ENCODE measurements at regions not wholly inside any gene's neighbourhood (a gene's known extent, or its start where the extent isn't known, plus 50 kb on each side); places are given as distances from the start of the nearest gene placed in this dataset.

GRCh38 chr6:99137314-99137713, 189.6 kb upstream of the FBXL4 start:
- no peak for DNase-seq

- no peak for DNase-seq
These were observed 188.7 kb upstream of the FBXL4 start for GRCh38 chr6:99136488-99136887.

GRCh38 chr6:99132026-99132635, 184.4 kb upstream of the FBXL4 start:
- no peak for DNase-seq

DNA sequence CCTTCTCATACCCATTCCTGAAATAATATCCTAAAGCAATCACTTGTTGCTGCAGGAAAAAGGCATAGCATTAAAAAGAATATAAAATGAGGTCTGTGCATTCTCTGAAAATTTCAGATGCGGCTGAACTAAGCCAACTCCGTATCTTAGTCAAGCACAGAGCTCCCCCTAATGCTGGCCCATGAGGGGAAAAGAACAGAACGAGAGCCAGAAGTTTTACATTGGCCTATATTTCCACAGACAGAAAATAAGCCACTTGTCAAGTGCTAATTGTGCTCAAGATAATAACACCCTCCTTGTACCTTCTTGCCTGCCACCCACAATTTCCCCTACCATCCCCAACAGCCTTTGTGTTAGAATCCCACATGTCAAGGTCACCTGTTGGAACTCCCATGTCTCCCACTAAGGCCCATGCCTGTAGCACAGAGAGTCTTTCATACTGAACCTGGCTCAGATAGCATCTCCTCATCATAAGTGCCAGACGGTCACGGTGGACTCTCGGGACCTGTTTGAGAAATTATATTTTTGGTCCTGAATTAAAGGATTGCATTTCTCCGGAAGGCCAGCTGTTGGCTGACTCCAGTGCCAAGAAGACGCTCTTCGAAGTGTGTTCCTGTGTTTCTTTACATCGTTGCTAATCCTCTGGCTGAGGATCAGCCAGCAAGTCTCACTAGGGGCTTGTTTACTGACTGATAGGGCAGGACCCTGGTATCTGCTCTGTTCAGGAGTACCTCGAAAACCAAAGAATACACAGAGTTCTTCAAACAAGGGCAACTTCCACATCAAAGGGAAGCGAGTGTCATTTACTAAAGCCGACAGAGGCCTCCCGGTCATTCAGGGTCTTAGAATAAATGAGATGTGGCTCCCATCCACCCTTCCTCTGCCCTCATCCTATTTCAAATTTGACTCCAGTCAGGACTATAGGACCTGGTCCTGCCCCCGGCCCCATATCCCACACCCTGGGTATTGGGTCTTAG, 183.4 kb upstream of the FBXL4 start:
- no peak for DNase-seq

DNA sequence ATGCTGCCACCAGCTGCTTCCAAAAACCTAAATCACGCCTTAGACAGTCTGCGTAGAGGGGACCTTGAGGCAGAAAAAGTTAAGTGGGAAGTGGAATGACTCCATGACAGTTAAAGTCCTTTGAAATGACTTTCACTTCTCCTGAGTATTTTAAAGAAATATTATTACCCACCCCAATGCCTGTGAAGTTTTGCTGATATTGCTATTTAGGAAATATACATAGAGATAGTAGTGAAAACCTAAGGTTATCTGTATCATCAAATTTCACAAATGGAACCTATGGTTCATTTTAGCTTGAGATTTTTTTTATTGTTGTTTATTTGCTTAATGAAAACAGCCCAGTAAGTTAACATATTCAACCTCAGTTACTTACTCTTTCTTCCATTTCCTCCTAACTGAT, 182.1 kb upstream of the FBXL4 start:
- DNase-seq = no peak

GRCh38 chr6:99121748-99122147, 174.0 kb upstream of the FBXL4 start:
- DNase-seq = no peak

DNA sequence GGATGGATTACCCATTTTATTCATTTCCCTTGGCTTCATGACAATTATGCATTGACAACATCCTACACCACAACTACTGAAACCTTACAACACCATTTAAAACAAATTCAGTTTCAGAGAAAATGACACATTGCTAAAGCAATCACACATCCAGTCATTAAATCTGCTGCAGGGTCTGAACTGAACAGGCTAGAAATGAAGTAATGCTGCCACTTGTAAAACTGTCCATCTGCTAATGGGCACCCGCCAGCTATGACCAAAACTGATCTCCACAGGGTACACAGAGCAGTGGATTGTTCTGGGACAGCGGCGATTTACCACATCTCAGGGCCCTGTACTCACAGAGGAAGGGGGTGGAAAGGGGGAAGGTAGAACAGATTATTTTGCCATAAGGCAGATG, 172.9 kb upstream of the FBXL4 start:
- DNase-seq = no peak

DNA sequence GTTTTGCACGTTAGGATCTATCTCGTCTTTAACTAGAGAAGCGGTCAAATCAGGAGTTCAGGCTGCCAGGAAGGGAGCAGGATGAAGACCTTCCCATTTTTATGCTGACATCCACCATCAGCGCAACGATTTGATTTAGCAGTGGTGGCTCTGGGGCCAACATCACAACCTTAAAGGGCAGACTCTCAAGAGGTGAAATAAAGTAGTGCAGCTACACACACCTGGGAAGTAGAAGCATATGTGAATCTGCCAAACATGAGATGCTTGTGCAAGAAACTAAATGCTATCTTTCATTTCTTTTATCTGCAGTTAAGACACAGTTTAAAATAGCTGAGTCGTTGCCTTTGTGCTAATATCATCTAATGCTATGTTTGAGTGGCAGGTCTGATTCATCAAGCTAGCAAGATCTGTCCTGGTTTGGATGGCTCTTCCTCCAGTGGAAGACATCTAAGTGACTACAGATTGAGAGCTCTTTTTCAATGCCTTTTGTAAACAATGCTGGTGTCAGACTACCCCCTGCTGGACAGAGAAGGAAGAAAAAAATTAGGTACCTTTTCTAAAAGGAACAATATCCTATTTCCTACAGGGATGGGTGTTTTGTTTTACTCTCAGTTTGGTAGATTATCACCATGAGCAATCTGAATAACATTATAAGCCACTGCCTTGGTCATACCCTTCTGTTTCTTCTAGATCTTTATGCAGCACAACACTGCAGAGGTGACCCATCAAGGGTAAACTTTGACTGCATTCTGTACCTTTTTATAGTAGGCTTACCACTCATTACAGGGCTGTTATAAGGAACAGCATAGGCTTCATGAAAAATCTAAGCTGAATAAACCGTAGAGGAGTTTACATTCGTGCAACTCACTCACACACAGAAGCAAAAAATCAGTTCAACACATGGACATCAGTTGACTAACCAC, 171.6 kb upstream of the FBXL4 start:
- DNase-seq = no peak

DNA sequence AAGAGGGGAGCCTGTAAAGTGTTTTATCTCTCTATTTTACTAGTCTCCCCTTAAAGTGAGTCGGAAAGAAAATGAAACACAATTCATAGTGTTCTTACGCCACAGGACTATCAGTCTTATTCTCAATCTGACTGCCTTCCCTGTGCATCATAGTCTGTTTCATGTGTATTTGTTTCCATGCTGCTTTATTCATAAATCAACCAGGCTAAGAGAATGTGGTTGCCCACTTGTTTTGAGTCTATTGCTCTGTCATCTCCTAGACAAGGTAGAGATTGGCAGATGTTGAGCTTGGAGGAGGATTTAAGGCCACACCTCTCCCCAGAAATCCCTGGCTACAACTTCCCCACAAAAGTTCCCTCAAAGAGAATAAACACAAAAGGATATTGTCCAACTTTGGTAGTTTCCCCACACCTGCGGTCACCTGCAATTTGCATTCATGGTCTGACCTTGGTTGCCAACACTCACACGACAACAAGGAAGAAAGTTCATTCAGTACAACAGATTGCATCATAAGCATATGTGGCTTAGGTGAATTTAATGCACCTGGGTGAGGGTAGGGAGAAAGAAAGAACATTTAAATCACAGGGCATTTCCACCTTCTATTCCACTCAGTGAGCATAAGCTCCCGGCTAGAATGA, 167.1 kb upstream of the FBXL4 start:
- DNase-seq = no peak

DNA sequence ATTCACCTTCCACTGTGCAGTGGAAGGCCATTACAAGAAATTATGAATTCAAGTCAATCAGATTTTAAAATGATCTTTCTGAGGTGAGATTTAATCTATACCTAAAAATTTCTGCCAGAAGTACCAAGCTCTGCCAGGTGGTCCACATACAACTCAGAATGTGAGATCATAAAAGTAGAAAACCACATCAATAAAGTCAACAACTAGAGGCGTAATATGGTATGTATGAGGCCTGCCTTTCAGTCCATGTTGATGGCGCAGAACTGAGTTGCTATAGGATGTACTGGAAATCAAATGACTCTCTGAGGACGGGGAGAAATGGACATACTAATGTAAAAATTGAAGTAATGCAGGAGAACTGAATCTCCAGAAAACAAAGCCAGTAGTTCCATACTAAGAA, 163.8 kb upstream of the FBXL4 start:
- DNase-seq = no peak

DNA sequence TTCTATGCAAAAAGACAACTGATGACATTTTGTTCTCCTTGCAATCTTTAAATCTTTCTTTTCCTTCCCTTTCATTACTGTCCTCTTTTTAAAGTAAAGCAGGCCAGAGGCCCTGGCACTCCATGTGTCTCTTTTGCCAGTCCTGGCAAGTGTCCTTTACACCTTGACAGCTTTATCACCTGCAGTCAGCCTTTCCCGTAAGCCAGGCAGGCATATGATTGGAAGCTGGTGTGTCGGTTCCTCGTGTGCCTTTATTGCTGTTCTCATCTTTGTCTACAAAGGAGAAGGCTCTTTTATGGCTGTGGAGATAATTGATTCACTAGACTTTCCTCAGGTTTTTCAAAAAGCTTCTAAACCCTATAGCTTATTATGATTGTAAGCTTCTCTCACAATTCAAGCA, 162.3 kb upstream of the FBXL4 start:
- no peak for DNase-seq

DNA sequence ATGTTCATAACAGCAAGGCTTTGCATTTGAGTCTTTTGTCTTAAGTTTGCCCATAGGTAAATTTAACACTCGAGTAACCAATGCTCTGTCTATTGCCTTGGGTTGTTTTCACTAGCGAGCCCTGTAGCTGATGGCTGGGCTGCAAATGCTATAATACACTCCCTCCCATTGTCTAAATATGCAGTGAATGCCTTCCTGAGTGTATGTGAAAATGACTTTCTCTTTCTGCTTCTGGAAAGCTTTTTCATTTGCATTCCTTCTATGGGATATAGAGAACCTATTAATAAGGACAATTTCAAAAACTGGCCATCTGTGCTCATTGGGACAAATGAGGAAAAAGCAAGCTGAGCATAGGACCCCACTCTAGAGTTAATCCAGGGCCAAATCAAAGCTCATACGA, 156.5 kb upstream of the FBXL4 start:
- no peak for DNase-seq

DNA sequence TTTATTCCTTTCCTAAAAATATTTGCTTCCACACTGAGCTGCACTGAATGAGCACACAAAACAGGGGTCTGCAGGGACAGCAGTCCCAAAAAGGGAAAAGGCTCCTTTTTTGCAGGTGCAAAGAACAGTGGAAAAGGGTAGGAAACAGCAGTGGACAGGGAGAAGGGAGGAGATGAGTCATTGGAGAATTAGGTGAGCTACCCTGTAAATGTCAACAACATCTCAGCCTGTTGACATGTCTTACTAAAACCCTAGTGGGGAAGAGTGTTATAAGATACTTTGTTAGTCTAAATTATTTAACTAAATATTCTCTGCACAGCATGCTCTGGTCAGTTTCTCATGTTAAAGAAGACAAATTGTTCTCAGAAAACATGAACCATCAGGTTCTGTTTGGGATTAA, 151.5 kb upstream of the FBXL4 start:
- no peak for DNase-seq

DNA sequence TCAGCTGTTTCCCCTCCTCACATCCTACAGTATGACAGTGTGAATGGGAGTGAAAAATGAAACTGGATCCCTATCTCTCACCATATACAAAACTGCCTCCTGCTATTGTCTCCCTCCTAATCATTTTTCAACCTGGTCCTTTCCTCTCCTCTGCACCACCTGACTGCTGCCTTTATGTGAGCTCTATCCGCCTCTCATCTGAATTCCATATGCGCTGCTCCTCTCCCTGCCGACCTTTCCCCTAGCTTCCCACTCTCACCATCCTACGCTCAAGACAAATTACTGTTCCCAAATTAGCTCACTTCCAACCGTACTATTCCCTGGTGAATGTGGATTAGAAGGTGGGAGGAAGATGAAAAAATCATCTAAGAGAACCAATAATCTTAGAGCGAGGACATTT, 148.4 kb upstream of the FBXL4 start:
- no peak for DNase-seq

GRCh38 chr6:99093456-99094190, 145.9 kb upstream of the FBXL4 start:
- no peak for DNase-seq

GRCh38 chr6:99092461-99092860, 144.7 kb upstream of the FBXL4 start:
- DNase-seq = no peak

DNA sequence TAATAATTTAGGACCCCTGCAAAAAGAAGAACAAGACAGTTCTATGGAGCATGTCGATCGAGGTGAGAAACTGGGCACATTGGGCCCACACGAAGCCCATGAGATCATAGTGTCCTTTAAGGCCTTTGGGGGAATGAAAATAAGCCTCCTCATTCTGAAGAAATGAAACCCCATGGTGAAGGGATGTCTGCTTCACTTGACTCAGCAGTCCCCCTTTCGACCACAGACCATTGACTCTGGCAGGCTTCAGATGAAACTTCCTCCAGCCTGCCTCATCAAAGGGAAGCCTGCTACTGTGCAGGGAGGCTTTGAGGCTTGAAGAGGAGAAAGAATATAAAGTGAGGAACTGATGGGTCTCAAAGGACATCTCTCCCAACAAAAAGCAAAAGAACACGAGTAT, 144.2 kb upstream of the FBXL4 start:
- DNase-seq = no peak

GRCh38 chr6:99080191-99080590, 132.4 kb upstream of the FBXL4 start:
- no peak for DNase-seq

DNA sequence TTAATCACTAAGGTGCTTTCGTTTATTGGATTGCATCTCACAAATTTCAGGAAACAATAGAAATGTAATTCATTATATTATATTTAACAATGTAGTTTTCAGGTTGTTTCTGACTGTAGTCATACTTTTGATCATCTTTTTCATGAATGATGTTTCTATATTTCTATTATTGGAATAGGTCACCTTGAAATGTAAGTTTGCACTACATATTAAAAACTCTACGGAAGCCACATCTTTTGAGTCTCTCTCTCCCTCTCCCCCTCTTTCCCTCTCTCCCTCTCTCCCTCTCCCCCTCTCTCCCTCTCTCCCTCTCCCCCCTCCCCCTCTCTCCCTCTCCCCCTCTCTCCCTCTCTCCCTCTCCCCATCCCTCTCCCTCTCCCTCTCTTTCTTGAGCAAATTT, 131.3 kb upstream of the FBXL4 start:
- DNase-seq = no peak

DNA sequence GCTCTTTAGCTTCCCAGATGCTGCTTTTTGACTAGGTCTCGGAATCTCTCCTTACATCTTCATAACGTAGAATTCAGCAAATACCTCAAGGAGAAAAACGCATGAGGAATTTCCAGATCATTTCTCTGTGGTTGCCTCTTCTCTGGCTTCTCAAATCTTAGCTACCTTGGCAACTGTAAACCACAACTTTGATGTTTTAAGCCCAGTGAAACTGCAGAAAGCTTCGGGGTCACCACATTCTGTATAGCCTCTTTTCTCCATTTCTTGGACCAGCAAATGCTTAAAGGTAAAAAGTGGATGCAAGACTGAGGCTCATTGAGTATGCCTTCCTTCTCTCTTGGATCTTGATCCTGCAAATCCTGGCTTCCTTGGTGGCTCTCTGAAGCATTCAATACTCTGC, 125.5 kb upstream of the FBXL4 start:
- DNase-seq = no peak

DNA sequence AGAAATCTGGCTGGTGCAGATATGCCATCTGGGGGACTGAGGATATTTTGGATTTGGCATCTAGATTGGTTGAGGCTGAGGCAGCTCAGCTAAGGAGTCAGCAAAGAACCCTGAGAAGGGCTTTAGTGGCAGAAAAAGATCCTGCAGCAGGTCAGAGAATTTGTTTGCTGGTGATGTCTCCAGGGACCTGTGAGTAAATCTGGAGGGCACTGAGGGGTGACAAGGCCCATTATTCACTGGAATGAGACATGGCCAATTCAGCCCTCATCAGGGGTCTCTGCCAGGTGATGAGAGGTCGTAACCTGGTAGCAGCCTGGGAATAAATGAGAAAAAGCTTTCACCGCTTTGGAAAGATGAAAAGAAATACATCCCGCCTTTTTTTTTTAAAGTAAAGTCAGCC, 118.3 kb upstream of the FBXL4 start:
- no peak for DNase-seq

GRCh38 chr6:99064834-99065233, 117.1 kb upstream of the FBXL4 start:
- no peak for DNase-seq
